ENCODE measurements at regions not wholly inside any gene's neighbourhood (a gene's known extent, or its start where the extent isn't known, plus 50 kb on each side); places are given as distances from the start of the nearest gene placed in this dataset.

DNA sequence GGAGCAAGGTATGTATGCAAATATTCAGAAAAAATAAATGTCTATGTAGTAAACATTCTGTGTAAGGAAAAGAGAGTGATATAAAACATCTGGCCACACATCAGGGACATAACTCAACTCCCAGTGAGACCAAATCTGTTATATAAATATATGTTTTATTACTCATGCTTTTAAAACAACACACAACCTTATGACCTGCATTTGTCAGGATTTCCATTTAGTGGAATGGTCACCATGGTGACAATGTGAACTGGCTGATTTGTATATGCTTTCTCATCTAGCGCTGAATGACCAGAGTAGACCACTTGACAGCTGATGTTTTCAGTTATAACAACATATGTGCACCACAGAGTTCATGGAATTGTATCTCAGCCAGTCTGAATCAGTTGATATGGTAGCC lies 551.7 kb downstream of the HTR7 start:
- TF ChIP-seq EZH2 (IDR thresholded peaks at IDR 0.05; ENCODE audit: low read length): no peak
- TF ChIP-seq, protein P1, sequence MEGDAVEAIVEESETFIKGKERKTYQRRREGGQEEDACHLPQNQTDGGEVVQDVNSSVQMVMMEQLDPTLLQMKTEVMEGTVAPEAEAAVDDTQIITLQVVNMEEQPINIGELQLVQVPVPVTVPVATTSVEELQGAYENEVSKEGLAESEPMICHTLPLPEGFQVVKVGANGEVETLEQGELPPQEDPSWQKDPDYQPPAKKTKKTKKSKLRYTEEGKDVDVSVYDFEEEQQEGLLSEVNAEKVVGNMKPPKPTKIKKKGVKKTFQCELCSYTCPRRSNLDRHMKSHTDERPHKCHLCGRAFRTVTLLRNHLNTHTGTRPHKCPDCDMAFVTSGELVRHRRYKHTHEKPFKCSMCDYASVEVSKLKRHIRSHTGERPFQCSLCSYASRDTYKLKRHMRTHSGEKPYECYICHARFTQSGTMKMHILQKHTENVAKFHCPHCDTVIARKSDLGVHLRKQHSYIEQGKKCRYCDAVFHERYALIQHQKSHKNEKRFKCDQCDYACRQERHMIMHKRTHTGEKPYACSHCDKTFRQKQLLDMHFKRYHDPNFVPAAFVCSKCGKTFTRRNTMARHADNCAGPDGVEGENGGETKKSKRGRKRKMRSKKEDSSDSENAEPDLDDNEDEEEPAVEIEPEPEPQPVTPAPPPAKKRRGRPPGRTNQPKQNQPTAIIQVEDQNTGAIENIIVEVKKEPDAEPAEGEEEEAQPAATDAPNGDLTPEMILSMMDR (optimal IDR thresholded peaks at IDR 0.05 in 1 of 3, IDR thresholded peaks at IDR 0.05 in 1 of 3, conservative IDR thresholded peaks at IDR 0.05 in 1 of 3; ENCODE audit: extremely low read depth in 1 of 3, insufficient read depth in 2 of 3, low read length in 3 of 3): no peak
- Histone ChIP-seq H3K9me1 (ENCODE audit: control insufficient read depth, extremely low read depth, insufficient read depth, low read length) (no peaks in the 10 kb centered on the region), H3K27me3 (ENCODE audit: control insufficient read depth, extremely low read depth, insufficient read depth, low read length) (no peaks in the 10 kb centered on the region), H3K9me3 (ENCODE audit: control insufficient read depth, low read depth, low read length) (no peaks in the 10 kb centered on the region), H3K4me2 (ENCODE audit: control insufficient read depth, extremely low read depth, insufficient read depth, low read depth, low read length) (no peak overlapping the region), H3K79me2 (ENCODE audit: control insufficient read depth, insufficient read depth, low read length) (no peaks in the 10 kb centered on the region), H3K36me3 (ENCODE audit: control insufficient read depth in 2 of 2, extremely low read depth in 1 of 2, insufficient read depth in 2 of 2, low read length in 2 of 2) (no peaks in the 10 kb centered on the region), H3K4me3 (ENCODE audit: control insufficient read depth in 2 of 3, extremely low read depth in 1 of 3, insufficient read depth in 2 of 3, low read depth in 1 of 3, low read length in 3 of 3) (no peak overlapping the region), H3K4me1 (ENCODE audit: control insufficient read depth, extremely low read depth, insufficient read depth, low read length) (no peaks in the 10 kb centered on the region), H2AFZ (ENCODE audit: control insufficient read depth, low read length) (no peak overlapping the region), H4K20me1 (ENCODE audit: control insufficient read depth, extremely low read depth, insufficient read depth, low read length) (no peaks in the 10 kb centered on the region), H3K27ac (ENCODE audit: control insufficient read depth, insufficient read depth, low read length) (no peak overlapping the region), H3K9ac (ENCODE audit: control insufficient read depth, extremely low read depth, insufficient read depth, low read length) (no peak overlapping the region)
- peak; percentile 46 for FAIRE-seq
- no peak for DNase-seq (ENCODE audit: low read depth, low spot score)
- dilution Hi-C loops (cut with MboI; ENCODE audit: extremely low pct_ligation_motif_present, low sequenced_read_pairs): no loop called here

DNA sequence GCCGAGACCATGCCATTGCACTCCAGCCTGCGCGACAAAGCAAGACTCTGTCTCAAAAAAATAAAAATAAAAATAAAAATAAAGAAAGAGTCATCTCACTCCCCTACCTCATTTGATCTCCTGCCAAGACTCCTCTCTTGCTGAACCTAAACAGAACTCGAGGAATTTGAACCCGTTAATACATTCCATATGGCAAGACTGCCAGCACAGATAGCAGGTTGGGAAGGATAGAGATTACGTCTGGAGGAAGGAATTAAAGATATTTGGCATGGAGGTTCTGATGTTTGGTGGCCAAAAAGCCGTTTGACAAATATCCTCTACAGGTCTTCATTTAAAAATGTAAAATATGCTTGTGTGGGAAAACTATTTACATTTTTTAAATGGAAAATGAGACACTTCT lies 549.6 kb downstream of the HTR7 start:
- Histone ChIP-seq H3K4me1 (ENCODE audit: control insufficient read depth, extremely low read depth, insufficient read depth, low read length) (peaks cover under 1% of the 10 kb centered on the region), H3K79me2 (ENCODE audit: control insufficient read depth, insufficient read depth, low read length) (no peaks in the 10 kb centered on the region), H3K9me1 (ENCODE audit: control insufficient read depth, extremely low read depth, insufficient read depth, low read length) (no peaks in the 10 kb centered on the region), H3K27ac (ENCODE audit: control insufficient read depth, insufficient read depth, low read length) (no peak overlapping the region), H3K36me3 (ENCODE audit: control insufficient read depth in 2 of 2, extremely low read depth in 1 of 2, insufficient read depth in 2 of 2, low read length in 2 of 2) (no peaks in the 10 kb centered on the region), H3K9me3 (ENCODE audit: control insufficient read depth, low read depth, low read length) (no peaks in the 10 kb centered on the region), H2AFZ (ENCODE audit: control insufficient read depth, low read length) (no peak overlapping the region), H3K27me3 (ENCODE audit: control insufficient read depth, extremely low read depth, insufficient read depth, low read length) (no peaks in the 10 kb centered on the region), H3K4me3 (ENCODE audit: control insufficient read depth in 2 of 3, extremely low read depth in 1 of 3, insufficient read depth in 2 of 3, low read depth in 1 of 3, low read length in 3 of 3) (no peak overlapping the region), H3K9ac (ENCODE audit: control insufficient read depth, extremely low read depth, insufficient read depth, low read length) (no peak overlapping the region), H4K20me1 (ENCODE audit: control insufficient read depth, extremely low read depth, insufficient read depth, low read length) (no peaks in the 10 kb centered on the region), H3K4me2 (ENCODE audit: control insufficient read depth, extremely low read depth, insufficient read depth, low read depth, low read length) (no peak overlapping the region)
- no peak for TF ChIP-seq EZH2 (IDR thresholded peaks at IDR 0.05; ENCODE audit: low read length)
- TF ChIP-seq, protein P1 (optimal IDR thresholded peaks at IDR 0.05 in 1 of 3, IDR thresholded peaks at IDR 0.05 in 1 of 3, conservative IDR thresholded peaks at IDR 0.05 in 1 of 3; ENCODE audit: extremely low read depth in 1 of 3, insufficient read depth in 2 of 3, low read length in 3 of 3): no peak
- no peak for FAIRE-seq
- no peak for DNase-seq (ENCODE audit: low read depth, low spot score)
- dilution Hi-C loops (cut with MboI; ENCODE audit: extremely low pct_ligation_motif_present, low sequenced_read_pairs): no loop called here
